H9 (cell line): ENCODE measurements at regions not wholly inside any gene's neighbourhood (a gene's known extent, or its start where the extent isn't known, plus 50 kb on each side); places are given as distances from the start of the nearest gene placed in this dataset.

Experiments used
- DNase-seq: peaks from one replicate; pipeline ENCODE4 v3.0.0-alpha.2; 2017
- H2AFZ ChIP-seq: one replicate; pipeline ENCODE4 v1.6.1; 2013; ENCODE audit warnings: mild to moderate bottlenecking, low read length, control low read depth, moderate library complexity
- H2AK5ac ChIP-seq: 2 replicates; pipeline ENCODE4 v1.6.1; 2013; ENCODE audit warnings: low read length, control low read depth, mixed read lengths; ENCODE audit not compliant: insufficient read length
- H2BK120ac ChIP-seq: one replicate; pipeline ENCODE4 v1.6.1; 2013; ENCODE audit warnings: low read depth, mild to moderate bottlenecking, low read length, control low read depth, inconsistent platforms; ENCODE audit not compliant: poor library complexity, severe bottlenecking
- H2BK12ac ChIP-seq: 2 replicates; pipeline ENCODE4 v1.6.1; 2013; ENCODE audit warnings: low read length, control low read depth, mixed read lengths, low read depth; ENCODE audit not compliant: insufficient read length
- H2BK15ac ChIP-seq: 2 replicates; pipeline ENCODE4 v1.6.1; 2013; ENCODE audit warnings: low read depth, low read length, control low read depth
- H2BK20ac ChIP-seq: one replicate; pipeline ENCODE4 v1.6.1; 2013; ENCODE audit warnings: low read depth, mild to moderate bottlenecking, low read length, control low read depth, inconsistent platforms; ENCODE audit not compliant: poor library complexity, severe bottlenecking
- H2BK5ac ChIP-seq: 2 replicates; pipeline ENCODE4 v1.6.1; 2013; ENCODE audit warnings: low read length, control low read depth, mixed read lengths; ENCODE audit not compliant: insufficient read length
- H3K14ac ChIP-seq: 2 replicates; pipeline ENCODE4 v1.6.1; 2013; ENCODE audit warnings: low read length, control low read depth; ENCODE audit not compliant: insufficient read depth
- H3K18ac ChIP-seq: 2 replicates; pipeline ENCODE4 v1.6.1; 2013; ENCODE audit warnings: low read depth, mild to moderate bottlenecking, mixed read lengths, low read length, control low read depth; ENCODE audit not compliant: insufficient read length
- H3K23ac ChIP-seq: 2 replicates; pipeline ENCODE4 v1.6.1; 2013; ENCODE audit warnings: low read length, control low read depth, mixed read lengths, low read depth; ENCODE audit not compliant: insufficient read length
- H3K23me2 ChIP-seq: 2 replicates; pipeline ENCODE4 v1.6.1; 2013; ENCODE audit warnings: low read depth, mild to moderate bottlenecking, mixed read lengths, low read length, control low read depth; ENCODE audit not compliant: insufficient read length, poor library complexity, severe bottlenecking
- H3K27ac ChIP-seq: 2 replicates; pipeline ENCODE4 v1.5.1; 2013; ENCODE audit warnings: low read length, control low read depth, mixed read lengths, low read depth; ENCODE audit not compliant: insufficient read length
- H3K27me3 ChIP-seq: 2 replicates; pipeline ENCODE4 v1.6.1; 2013; ENCODE audit warnings: low read length, control low read depth, inconsistent platforms; ENCODE audit not compliant: insufficient read depth
- H3K4ac ChIP-seq: 2 replicates; pipeline ENCODE4 v1.6.1; 2013; ENCODE audit warnings: low read depth, mild to moderate bottlenecking, control low read depth, inconsistent platforms, low read length, moderate library complexity
- H3K4me1 ChIP-seq: 2 replicates; pipeline ENCODE4 v1.6.1; 2013; ENCODE audit warnings: low read length, control low read depth, inconsistent platforms; ENCODE audit not compliant: insufficient read depth
- H3K4me2 ChIP-seq: 2 replicates; pipeline ENCODE4 v1.6.1; 2013; ENCODE audit warnings: low read length, control low read depth, mixed read lengths; ENCODE audit not compliant: insufficient read length, insufficient read depth
- H3K56ac ChIP-seq: 2 replicates; pipeline ENCODE4 v1.6.1; 2013; ENCODE audit warnings: low read depth, mild to moderate bottlenecking, mixed read lengths, low read length, control low read depth; ENCODE audit not compliant: insufficient read length
- H3K79me1 ChIP-seq: 2 replicates; pipeline ENCODE4 v1.6.1; 2013; ENCODE audit warnings: low read depth, mild to moderate bottlenecking, moderate library complexity, low read length, control low read depth, inconsistent platforms; ENCODE audit not compliant: insufficient read depth, poor library complexity, severe bottlenecking
- H3K79me2 ChIP-seq: 2 replicates; pipeline ENCODE4 v1.6.1; 2013; ENCODE audit warnings: low read length, control low read depth, inconsistent platforms; ENCODE audit not compliant: insufficient read depth
- H3K9ac ChIP-seq: 2 replicates; pipeline ENCODE4 v1.6.1; 2013; ENCODE audit warnings: low read length, control low read depth, mixed read lengths; ENCODE audit not compliant: insufficient read length; ENCODE audit errors: extremely low read depth
- H3K9me3 ChIP-seq: one replicate; pipeline ENCODE4 v1.6.1; 2013; ENCODE audit warnings: low read depth, low read length, inconsistent platforms; ENCODE audit not compliant: control insufficient read depth
- H3T11ph ChIP-seq: one replicate; pipeline ENCODE4 v1.6.1; 2013; ENCODE audit warnings: mild to moderate bottlenecking, low read length, control low read depth, inconsistent platforms
- H4K20me1 ChIP-seq: one replicate; pipeline ENCODE4 v1.6.1; 2013; ENCODE audit not compliant: control insufficient read depth, insufficient read length, insufficient read depth
- H4K5ac ChIP-seq: 2 replicates; pipeline ENCODE4 v1.6.1; 2013; ENCODE audit warnings: low read depth, mild to moderate bottlenecking, mixed read lengths, low read length, control low read depth; ENCODE audit not compliant: insufficient read length
- H4K8ac ChIP-seq: replicated peaks from 2 replicates; pipeline ENCODE4 v1.6.1; 2013; ENCODE audit warnings: low read length, control low read depth, mixed read lengths, low read depth; ENCODE audit not compliant: insufficient read length
- H4K91ac ChIP-seq: 2 replicates; pipeline ENCODE4 v1.6.1; 2013; ENCODE audit warnings: low read depth, mild to moderate bottlenecking, moderate library complexity, mixed read lengths, low read length, control low read depth; ENCODE audit not compliant: insufficient read length
- H3K27ac Mint-ChIP-seq, 3 experiments: 2 replicates in 2 of 3; 3 replicates in 1 of 3; pipeline ENCODE4 v1.8.0; 2020 to 2021; ENCODE audit warnings: mixed read lengths in 3 of 3, mild to moderate bottlenecking in 1 of 3, moderate library complexity in 1 of 3
- H3K27me3 Mint-ChIP-seq: 2 replicates; pipeline ENCODE4 v1.8.0; 2021; ENCODE audit warnings: low read depth, mild to moderate bottlenecking, moderate library complexity, mixed read lengths
- H3K36me3 Mint-ChIP-seq, 3 experiments: 2 replicates in 2 of 3; 3 replicates in 1 of 3; pipeline ENCODE4 v1.8.0; 2020 to 2021; ENCODE audit warnings: low read depth in 3 of 3, mixed read lengths in 3 of 3; ENCODE audit not compliant: insufficient read depth in 1 of 3
- H3K4me1 Mint-ChIP-seq, 2 experiments: 2 replicates each; pipeline ENCODE4 v1.8.0; 2020; ENCODE audit warnings: mixed read lengths in 2 of 2
- H3K4me3 Mint-ChIP-seq, 2 experiments: 2 replicates in 1 of 2; 3 replicates in 1 of 2; pipeline ENCODE4 v1.8.0; 2020 to 2021; ENCODE audit warnings: mild to moderate bottlenecking in 2 of 2, mixed read lengths in 2 of 2, moderate library complexity in 1 of 2
- H3K9me3 Mint-ChIP-seq, 2 experiments: 2 replicates in 1 of 2; 3 replicates in 1 of 2; pipeline ENCODE4 v1.8.0; 2020; ENCODE audit warnings: mild to moderate bottlenecking in 2 of 2, mixed read lengths in 2 of 2, moderate library complexity in 1 of 2
- CTCF ChIP-seq: fragments of 200-600 bp; sonication (generic); conservative IDR thresholded peaks from 3 replicates; pipeline ENCODE4 v1.8.0; 2021; ENCODE audit warnings: antibody characterized with exemption, mild to moderate bottlenecking

- H3K9me3 Mint-ChIP-seq: no peaks in the 10 kb centered on the region
- Histone ChIP-seq H2BK120ac (no peak overlapping the region), H3K18ac (no peak overlapping the region), H3K14ac (no peak overlapping the region), H3K4me1 (peaks cover 7% of the 10 kb centered on the region; the same call in 1 of the 2 replicates), H2AK5ac (no peak overlapping the region), H2BK15ac (no peak overlapping the region), H2BK20ac (no peak overlapping the region), H3K79me2 (no peaks in the 10 kb centered on the region), H4K20me1 (no peaks in the 10 kb centered on the region), H2BK5ac (no peak overlapping the region), H3K79me1 (no peaks in the 10 kb centered on the region), H2BK12ac (no peak overlapping the region), H2AFZ (no peak overlapping the region), H3K23ac (no peak overlapping the region), H3K56ac (no peak overlapping the region), H3T11ph (no peak overlapping the region), H4K91ac (no peak overlapping the region), H3K9ac (no peak overlapping the region), H4K5ac (no peak overlapping the region), H3K9me3 (no peaks in the 10 kb centered on the region), H3K4me2 (no peak overlapping the region), H3K4ac (no peak overlapping the region), H3K23me2 (no peaks in the 10 kb centered on the region), H3K27ac (no peak overlapping the region), H3K27me3 (no peaks in the 10 kb centered on the region), H4K8ac (no peak overlapping the region)
- no peaks in the 10 kb centered on the region for H3K27me3 Mint-ChIP-seq
- TF ChIP-seq CTCF: no peak
- no peak overlapping the region for H3K27ac Mint-ChIP-seq
- H3K4me3 Mint-ChIP-seq: no peak overlapping the region
- H3K36me3 Mint-ChIP-seq: no peaks in the 10 kb centered on the region
- DNase-seq: no peak
- peaks cover 27 to 30% of the 10 kb centered on the region in 2 experiments for H3K4me1 Mint-ChIP-seq
These were observed 102.4 kb upstream of the CCDC196 start for GRCh38 chr14:66383771-66384170.
